ENCODE measurements at regions not wholly inside any gene's neighbourhood (a gene's known extent, or its start where the extent isn't known, plus 50 kb on each side); places are given as distances from the start of the nearest gene placed in this dataset.
"Not testable (repeated sequence)": the region's sequence is repeated elsewhere in the genome, so short reads cannot be mapped to it uniquely, and the experiment has no call there.

GRCh38 chr3:5583920-5584319 is 396.4 kb downstream of the EDEM1 start:
- Mint-ChIP-seq H3K4me1 (no peaks in the 10 kb centered on the region), H3K9me3 (no peaks in the 10 kb centered on the region), H3K36me3 (ENCODE audit: low read depth) (no peaks in the 10 kb centered on the region), H3K27ac (no peak overlapping the region), H3K4me3 (no peak overlapping the region), H3K27me3 (ENCODE audit: low read depth) (peaks cover 4% of the 10 kb centered on the region)
- no peak for TF ChIP-seq CTCF (IDR thresholded peaks at IDR 0.05; ENCODE audit: unreplicated experiment in 3 of 3)

GRCh38 chr3:5585085-5585484 is 397.6 kb downstream of the EDEM1 start:
- Mint-ChIP-seq H3K27ac (no peak overlapping the region), H3K27me3 (ENCODE audit: low read depth) (peaks cover 4% of the 10 kb centered on the region), H3K9me3 (no peaks in the 10 kb centered on the region), H3K36me3 (ENCODE audit: low read depth) (no peaks in the 10 kb centered on the region), H3K4me3 (no peak overlapping the region), H3K4me1 (no peaks in the 10 kb centered on the region)
- no peak for TF ChIP-seq CTCF (IDR thresholded peaks at IDR 0.05; ENCODE audit: unreplicated experiment in 3 of 3)

DNA sequence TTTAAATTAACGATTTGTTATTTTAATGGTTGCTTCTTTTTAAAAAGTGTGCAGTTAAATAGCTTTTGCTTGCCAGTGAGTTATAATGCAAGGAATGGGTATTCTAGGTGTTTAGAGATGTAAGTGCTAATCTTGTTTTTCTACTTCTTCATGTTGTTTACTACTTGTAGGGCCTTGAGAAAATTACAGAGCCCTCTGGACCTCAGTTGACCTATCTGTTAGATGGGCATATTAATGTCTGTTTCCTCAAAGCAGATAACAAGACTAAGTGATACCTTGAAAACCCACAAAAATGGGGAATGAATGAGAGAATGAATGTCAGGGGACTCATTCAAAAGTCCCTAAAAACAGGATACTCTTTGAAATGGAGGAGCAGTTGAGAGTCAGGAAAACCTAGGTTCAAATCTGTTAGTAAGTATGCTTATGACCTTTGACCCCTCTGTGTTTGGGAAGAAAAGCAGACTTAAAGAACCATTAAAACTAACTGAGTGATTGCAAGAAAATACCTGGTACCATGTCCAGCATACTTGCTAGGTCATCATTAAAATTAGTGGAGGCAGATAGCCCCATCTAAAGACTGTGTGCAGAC is 419.5 kb downstream of the EDEM1 start:
- H3K36me3 Mint-ChIP-seq (ENCODE audit: low read depth) = no peaks in the 10 kb centered on the region
- no peaks in the 10 kb centered on the region for H3K4me1 Mint-ChIP-seq
- no peaks in the 10 kb centered on the region for H3K27me3 Mint-ChIP-seq (ENCODE audit: low read depth)
- no peak for TF ChIP-seq CTCF (IDR thresholded peaks at IDR 0.05; ENCODE audit: unreplicated experiment in 3 of 3)
- H3K27ac Mint-ChIP-seq = no peak overlapping the region
- H3K4me3 Mint-ChIP-seq = no peak overlapping the region
- H3K9me3 Mint-ChIP-seq = peaks cover 15% of the 10 kb centered on the region

GRCh38 chr3:5607581-5607980 is 420.1 kb downstream of the EDEM1 start:
- TF ChIP-seq CTCF (IDR thresholded peaks at IDR 0.05; ENCODE audit: unreplicated experiment in 3 of 3) = no peak
- H3K27ac Mint-ChIP-seq = no peak overlapping the region
- H3K36me3 Mint-ChIP-seq (ENCODE audit: low read depth) = no peaks in the 10 kb centered on the region
- no peaks in the 10 kb centered on the region for H3K27me3 Mint-ChIP-seq (ENCODE audit: low read depth)
- peaks cover 11% of the 10 kb centered on the region for H3K9me3 Mint-ChIP-seq
- no peaks in the 10 kb centered on the region for H3K4me1 Mint-ChIP-seq
- H3K4me3 Mint-ChIP-seq = no peak overlapping the region

DNA sequence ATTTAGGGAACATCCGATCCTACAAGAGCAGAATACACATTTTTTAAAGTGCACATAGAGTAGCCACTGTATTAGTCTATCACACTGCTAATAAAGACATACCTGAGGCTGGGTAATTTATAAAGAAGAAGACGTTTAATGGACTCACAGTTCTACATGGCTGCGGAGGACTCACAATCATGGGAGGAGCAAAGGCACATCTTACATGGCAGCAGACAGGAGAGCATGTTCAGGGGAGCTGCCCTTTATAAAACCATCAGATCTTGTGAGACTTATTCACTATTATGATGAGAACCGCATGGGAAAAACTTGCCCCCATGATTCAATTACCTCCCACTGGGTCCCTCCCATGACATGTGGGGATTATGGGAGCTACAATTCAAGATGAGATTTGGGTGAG is 421.5 kb downstream of the EDEM1 start:
- H3K4me1 Mint-ChIP-seq; H3K9me3 Mint-ChIP-seq; H3K4me3 Mint-ChIP-seq; H3K36me3 Mint-ChIP-seq (ENCODE audit: low read depth); H3K27me3 Mint-ChIP-seq (ENCODE audit: low read depth); H3K27ac Mint-ChIP-seq: not testable (repeated sequence)

GRCh38 chr3:5613599-5613998 is 426.1 kb downstream of the EDEM1 start:
- Mint-ChIP-seq H3K9me3 (peaks cover 5% of the 10 kb centered on the region), H3K4me1 (peaks cover 5% of the 10 kb centered on the region), H3K36me3 (ENCODE audit: low read depth) (no peaks in the 10 kb centered on the region), H3K27me3 (ENCODE audit: low read depth) (peaks cover 3% of the 10 kb centered on the region), H3K4me3 (no peak overlapping the region), H3K27ac (no peak overlapping the region)
- no peak for TF ChIP-seq CTCF (IDR thresholded peaks at IDR 0.05; ENCODE audit: unreplicated experiment in 3 of 3)
